GM12872 (cell line): ENCODE measurements at regions not wholly inside any gene's neighbourhood (a gene's known extent, or its start where the extent isn't known, plus 50 kb on each side); places are given as distances from the start of the nearest gene placed in this dataset.

Experiments used
- CTCF ChIP-seq: IDR thresholded peaks from 3 replicates; pipeline ENCODE4 v1.5.1; 2011; ENCODE audit warnings: low read depth, mild to moderate bottlenecking, low read length, moderate library complexity; ENCODE audit not compliant: insufficient read depth

- no peak for TF ChIP-seq CTCF
Observed at GRCh38 chr2:84373391-84373790, 85.7 kb downstream of the SUCLG1 start.

GRCh38 chr2:84362541-84362940 is 96.5 kb downstream of the SUCLG1 start:
- no peak for TF ChIP-seq CTCF

DNA sequence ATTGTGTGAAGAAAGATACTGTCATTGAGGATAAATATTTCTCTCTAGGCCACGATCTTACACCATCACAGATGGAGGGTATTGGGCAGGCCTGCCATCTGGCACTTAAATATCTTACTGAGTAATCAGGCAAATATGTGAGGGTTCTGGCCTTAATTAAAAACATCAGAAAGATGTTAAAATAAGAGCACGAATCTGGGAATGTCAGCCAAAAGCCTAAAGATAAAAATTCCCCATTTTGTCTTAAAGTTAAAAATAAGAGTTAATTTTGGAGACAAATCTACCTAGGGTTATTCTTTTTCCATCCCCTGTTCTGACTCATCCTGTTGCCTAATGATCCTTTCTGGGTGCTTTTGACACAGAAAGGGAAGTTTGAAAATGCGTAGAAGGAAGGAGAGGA is 121.0 kb downstream of the SUCLG1 start:
- TF ChIP-seq CTCF, result no peak

- no peak for TF ChIP-seq CTCF
Observed at GRCh38 chr2:84327645-84328249, 131.3 kb downstream of the SUCLG1 start.

- no peak for TF ChIP-seq CTCF
Observed at GRCh38 chr2:84326831-84327432, 132.1 kb downstream of the SUCLG1 start.

GRCh38 chr2:84323890-84324289 is 135.2 kb downstream of the SUCLG1 start:
- no peak for TF ChIP-seq CTCF

GRCh38 chr2:84320940-84321339 is 138.1 kb downstream of the SUCLG1 start:
- no peak for TF ChIP-seq CTCF
